ENCODE measurements at regions not wholly inside any gene's neighbourhood (a gene's known extent, or its start where the extent isn't known, plus 50 kb on each side); places are given as distances from the start of the nearest gene placed in this dataset.

DNA sequence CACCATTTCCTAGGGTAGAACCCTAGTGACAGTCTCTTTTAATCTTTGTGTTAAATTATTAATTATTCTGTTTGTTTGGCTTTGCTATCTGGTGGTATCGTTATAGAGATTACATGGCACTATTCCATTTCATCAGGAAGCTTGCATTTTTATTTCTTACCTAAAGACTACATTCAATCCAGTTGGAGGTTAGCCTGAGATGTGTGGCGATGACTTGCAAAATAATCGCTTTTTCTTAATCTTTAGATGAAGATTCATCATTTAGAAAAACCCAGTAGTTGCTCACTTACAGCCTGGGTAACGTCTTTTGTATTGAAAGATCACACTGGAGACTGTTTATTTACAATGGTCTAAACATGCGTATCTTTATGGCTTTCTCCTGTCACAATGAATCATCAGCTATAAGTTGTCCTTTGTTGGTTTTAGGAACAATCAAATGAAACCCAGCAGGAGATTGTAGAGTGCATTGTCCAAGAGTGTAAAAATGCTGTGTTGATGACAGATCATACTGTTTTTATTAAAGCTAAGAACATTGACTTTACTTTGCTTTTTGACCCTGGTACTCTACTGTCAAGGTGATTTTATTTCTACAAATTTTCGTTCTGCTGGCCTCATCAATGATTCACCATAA is 281.7 kb upstream of the PITX2 start:
- Mint-ChIP-seq H3K27ac (no peak overlapping the region), H3K4me3 (no peak overlapping the region), H3K9me3 (peaks cover 0 to 4% (median 0%) of the 10 kb centered on the region in 7 donors), H3K27me3 (ENCODE audit: low read depth in 3 of 3) (peaks cover 0 to 5% (median 1%) of the 10 kb centered on the region in 3 donors), H3K4me1 (no peaks in the 10 kb centered on the region), H3K36me3 (no peaks in the 10 kb centered on the region)
- TF ChIP-seq, protein P1, sequence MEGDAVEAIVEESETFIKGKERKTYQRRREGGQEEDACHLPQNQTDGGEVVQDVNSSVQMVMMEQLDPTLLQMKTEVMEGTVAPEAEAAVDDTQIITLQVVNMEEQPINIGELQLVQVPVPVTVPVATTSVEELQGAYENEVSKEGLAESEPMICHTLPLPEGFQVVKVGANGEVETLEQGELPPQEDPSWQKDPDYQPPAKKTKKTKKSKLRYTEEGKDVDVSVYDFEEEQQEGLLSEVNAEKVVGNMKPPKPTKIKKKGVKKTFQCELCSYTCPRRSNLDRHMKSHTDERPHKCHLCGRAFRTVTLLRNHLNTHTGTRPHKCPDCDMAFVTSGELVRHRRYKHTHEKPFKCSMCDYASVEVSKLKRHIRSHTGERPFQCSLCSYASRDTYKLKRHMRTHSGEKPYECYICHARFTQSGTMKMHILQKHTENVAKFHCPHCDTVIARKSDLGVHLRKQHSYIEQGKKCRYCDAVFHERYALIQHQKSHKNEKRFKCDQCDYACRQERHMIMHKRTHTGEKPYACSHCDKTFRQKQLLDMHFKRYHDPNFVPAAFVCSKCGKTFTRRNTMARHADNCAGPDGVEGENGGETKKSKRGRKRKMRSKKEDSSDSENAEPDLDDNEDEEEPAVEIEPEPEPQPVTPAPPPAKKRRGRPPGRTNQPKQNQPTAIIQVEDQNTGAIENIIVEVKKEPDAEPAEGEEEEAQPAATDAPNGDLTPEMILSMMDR (IDR thresholded peaks at IDR 0.05): no peak
- no peak overlapping the region for H3K27ac ChIP-seq (ENCODE audit: low read depth in 1 of 2, low read length in 2 of 2)
- H4K20me1 ChIP-seq (ENCODE audit: insufficient read depth, low read length): no peaks in the 10 kb centered on the region
- no peak overlapping the region for H3K4me3 ChIP-seq (replicated peaks in 1 of 3; ENCODE audit: low read depth in 2 of 3, low read length in 3 of 3)
- no peaks in the 10 kb centered on the region for H3K9me3 ChIP-seq (replicated peaks in 1 of 2; ENCODE audit: control insufficient read depth in 1 of 2, insufficient read depth in 1 of 2, low read length in 2 of 2)
- H3K9ac ChIP-seq (ENCODE audit: insufficient read depth, low read length, poor library complexity, severe bottlenecking): no peak overlapping the region
- H3K4me2 ChIP-seq (replicated peaks; ENCODE audit: extremely low read depth, low read length, poor library complexity, severe bottlenecking): no peak overlapping the region
- no peaks in the 10 kb centered on the region for H3K79me2 ChIP-seq (ENCODE audit: insufficient read depth, low read length)
- H3K36me3 ChIP-seq (replicated peaks in 1 of 2; ENCODE audit: control insufficient read depth in 1 of 2, insufficient read depth in 2 of 2, low read length in 2 of 2): no peaks in the 10 kb centered on the region
- no peak overlapping the region for H2AFZ ChIP-seq (ENCODE audit: insufficient read depth, low read depth, low read length, poor library complexity, severe bottlenecking)
- no peaks in the 10 kb centered on the region for H3K27me3 ChIP-seq (ENCODE audit: control insufficient read depth in 2 of 2, insufficient read depth in 2 of 2, low read length in 2 of 2)
- no peak for DNase-seq
- no peaks in the 10 kb centered on the region for H3K4me1 ChIP-seq (ENCODE audit: control insufficient read depth in 1 of 2, insufficient read depth in 2 of 2, low read length in 2 of 2)
- WGBS (ENCODE audit: insufficient coverage): no CpG with 5 or more reads among the region's 6 CpGs
- intact Hi-C loops (cut with micrococcal nuclease): no loop called here

GRCh38 chr4:110905367-110905766 is 282.5 kb upstream of the PITX2 start:
- Mint-ChIP-seq H3K9me3 (peaks cover 0 to 4% (median 0%) of the 10 kb centered on the region in 7 donors), H3K27ac (no peak overlapping the region)
- H3K4me2 ChIP-seq (replicated peaks; ENCODE audit: extremely low read depth, low read length, poor library complexity, severe bottlenecking): no peak overlapping the region

More at GRCh38 chr4:110905367-110905766, 282.5 kb upstream of the PITX2 start:
- no peaks in the 10 kb centered on the region for H3K27me3 ChIP-seq (ENCODE audit: control insufficient read depth in 2 of 2, insufficient read depth in 2 of 2, low read length in 2 of 2)
- no peak overlapping the region for H3K4me3 Mint-ChIP-seq
- no peaks in the 10 kb centered on the region for H3K9me3 ChIP-seq (replicated peaks in 1 of 2; ENCODE audit: control insufficient read depth in 1 of 2, insufficient read depth in 1 of 2, low read length in 2 of 2)
- no peaks in the 10 kb centered on the region for H3K79me2 ChIP-seq (ENCODE audit: insufficient read depth, low read length)
- no peaks in the 10 kb centered on the region for H3K4me1 ChIP-seq (ENCODE audit: control insufficient read depth in 1 of 2, insufficient read depth in 2 of 2, low read length in 2 of 2)
- H3K36me3 Mint-ChIP-seq: no peaks in the 10 kb centered on the region
- peaks cover 0 to 5% (median 1%) of the 10 kb centered on the region in 3 donors for H3K27me3 Mint-ChIP-seq (ENCODE audit: low read depth in 3 of 3)
- no peak for DNase-seq
- TF ChIP-seq, protein P1 (IDR thresholded peaks at IDR 0.05): no peak
- intact Hi-C loops (cut with micrococcal nuclease): no loop called here
- no peak overlapping the region for H2AFZ ChIP-seq (ENCODE audit: insufficient read depth, low read depth, low read length, poor library complexity, severe bottlenecking)
- H3K9ac ChIP-seq (ENCODE audit: insufficient read depth, low read length, poor library complexity, severe bottlenecking): no peak overlapping the region
- H3K27ac ChIP-seq (ENCODE audit: low read depth in 1 of 2, low read length in 2 of 2): no peak overlapping the region
- H3K4me3 ChIP-seq (replicated peaks in 1 of 3; ENCODE audit: low read depth in 2 of 3, low read length in 3 of 3): no peak overlapping the region
- H4K20me1 ChIP-seq (ENCODE audit: insufficient read depth, low read length): no peaks in the 10 kb centered on the region
- no peaks in the 10 kb centered on the region for H3K36me3 ChIP-seq (replicated peaks in 1 of 2; ENCODE audit: control insufficient read depth in 1 of 2, insufficient read depth in 2 of 2, low read length in 2 of 2)
- H3K4me1 Mint-ChIP-seq: no peaks in the 10 kb centered on the region

All from CD14-positive monocyte (primary cell).